HG02981 (cell line): ENCODE measurements at regions not wholly inside any gene's neighbourhood (a gene's known extent, or its start where the extent isn't known, plus 50 kb on each side); places are given as distances from the start of the nearest gene placed in this dataset.
A peak's percentile ranks its signal among the peaks of the same experiment; 100 is the strongest.
"Not testable (repeated sequence)": the region's sequence is repeated elsewhere in the genome, so short reads cannot be mapped to it uniquely, and the experiment has no call there.

Source experiments
- ATAC-seq: cut with Tn5 transposase; IDR thresholded peaks from one replicate; pipeline ENCODE4 v1.9.1; 2021; ENCODE audit warnings: mild to moderate bottlenecking, moderate library complexity; ENCODE audit not compliant: unreplicated experiment

- no peak for ATAC-seq
Observed at GRCh38 chr9:71286146-71286545, 164.7 kb upstream of the TRPM3 start.

GRCh38 chr9:71285191-71285656, 163.8 kb upstream of the TRPM3 start:
- peak; percentile 92 for ATAC-seq

- ATAC-seq = not testable (repeated sequence)
Observed at GRCh38 chr9:71282116-71282515, 160.7 kb upstream of the TRPM3 start.

- ATAC-seq = no peak
Observed at GRCh38 chr9:71279151-71279739, 157.8 kb upstream of the TRPM3 start.

- ATAC-seq = no peak
Observed at GRCh38 chr9:71273613-71274012, 152.2 kb upstream of the TRPM3 start.

GRCh38 chr9:71271602-71272001, 150.2 kb upstream of the TRPM3 start:
- no peak for ATAC-seq

GRCh38 chr9:71270554-71270953, 149.1 kb upstream of the TRPM3 start:
- no peak for ATAC-seq

- no peak for ATAC-seq
Observed at GRCh38 chr9:71269859-71270258, 148.4 kb upstream of the TRPM3 start.

GRCh38 chr9:71268871-71269635, 147.6 kb upstream of the TRPM3 start:
- no peak for ATAC-seq

GRCh38 chr9:71263451-71263850, 142.0 kb upstream of the TRPM3 start:
- ATAC-seq = no peak

GRCh38 chr9:71260419-71260818, 139.0 kb upstream of the TRPM3 start:
- ATAC-seq = not testable (repeated sequence)

- no peak for ATAC-seq
Observed at GRCh38 chr9:71254592-71255277, 133.3 kb upstream of the TRPM3 start.

- ATAC-seq = no peak
Observed at GRCh38 chr9:71253011-71253410, 131.6 kb upstream of the TRPM3 start.

GRCh38 chr9:71250581-71250980, 129.2 kb upstream of the TRPM3 start:
- ATAC-seq = no peak

GRCh38 chr9:71249729-71250317, 128.4 kb upstream of the TRPM3 start:
- peak; percentile 92 for ATAC-seq

GRCh38 chr9:71245651-71246050, 124.2 kb upstream of the TRPM3 start:
- no peak for ATAC-seq

- no peak for ATAC-seq
Observed at GRCh38 chr9:71243951-71244350, 122.5 kb upstream of the TRPM3 start.

- ATAC-seq = no peak
Observed at GRCh38 chr9:71242081-71242480, 120.7 kb upstream of the TRPM3 start.

- no peak for ATAC-seq
Observed at GRCh38 chr9:71237051-71237450, 115.6 kb upstream of the TRPM3 start.

- ATAC-seq = no peak
Observed at GRCh38 chr9:71233646-71234045, 112.2 kb upstream of the TRPM3 start.

GRCh38 chr9:71223953-71224538, 102.6 kb upstream of the TRPM3 start:
- no peak for ATAC-seq
